HG02623 (cell line): ENCODE measurements at regions not wholly inside any gene's neighbourhood (a gene's known extent, or its start where the extent isn't known, plus 50 kb on each side); places are given as distances from the start of the nearest gene placed in this dataset.
"Not testable (repeated sequence)": the region's sequence is repeated elsewhere in the genome, so short reads cannot be mapped to it uniquely, and the experiment has no call there.

Source experiments
- ATAC-seq: cut with Tn5 transposase; IDR thresholded peaks from one replicate; pipeline ENCODE4 v1.9.1; 2021; ENCODE audit warnings: moderate library complexity; ENCODE audit not compliant: unreplicated experiment

- ATAC-seq, result not testable (repeated sequence)
These were observed 109.3 kb downstream of the GTF2IRD2B start for GRCh38 chr7:75201606-75202079.

GRCh38 chr7:75205367-75206085 lies 113.1 kb downstream of the GTF2IRD2B start:
- ATAC-seq, result not testable (repeated sequence)

- not testable (repeated sequence) for ATAC-seq
These were observed 123.1 kb downstream of the GTF2IRD2B start for GRCh38 chr7:75215460-75215859.

GRCh38 chr7:75216963-75217362 lies 124.6 kb downstream of the GTF2IRD2B start:
- not testable (repeated sequence) for ATAC-seq

GRCh38 chr7:75226102-75226501 lies 133.7 kb downstream of the GTF2IRD2B start:
- ATAC-seq, result not testable (repeated sequence)

- not testable (repeated sequence) for ATAC-seq
These were observed 137.2 kb downstream of the GTF2IRD2B start for GRCh38 chr7:75229558-75229957.

GRCh38 chr7:75230558-75230957 lies 138.2 kb downstream of the GTF2IRD2B start:
- not testable (repeated sequence) for ATAC-seq

GRCh38 chr7:75235092-75235826 lies 142.9 kb downstream of the GTF2IRD2B start:
- not testable (repeated sequence) for ATAC-seq

GRCh38 chr7:75235827-75236167 lies 143.4 kb downstream of the GTF2IRD2B start:
- ATAC-seq, result not testable (repeated sequence)

- ATAC-seq, result peak; percentile 95
These were observed 145.1 kb downstream of the GTF2IRD2B start for GRCh38 chr7:75237255-75238187.

- ATAC-seq, result not testable (repeated sequence)
These were observed 145.9 kb downstream of the GTF2IRD2B start for GRCh38 chr7:75238309-75238708.

- not testable (repeated sequence) for ATAC-seq
These were observed 151.2 kb downstream of the GTF2IRD2B start for GRCh38 chr7:75243638-75244037.

GRCh38 chr7:75248216-75248615 lies 147.2 kb upstream of the TRIM73 start:
- ATAC-seq, result not testable (repeated sequence)

- ATAC-seq, result not testable (repeated sequence)
These were observed 141.2 kb upstream of the TRIM73 start for GRCh38 chr7:75254238-75254637.

GRCh38 chr7:75257442-75257841 lies 138.0 kb upstream of the TRIM73 start:
- not testable (repeated sequence) for ATAC-seq

- ATAC-seq, result not testable (repeated sequence)
These were observed 135.9 kb upstream of the TRIM73 start for GRCh38 chr7:75259454-75260003.

- not testable (repeated sequence) for ATAC-seq
These were observed 133.8 kb upstream of the TRIM73 start for GRCh38 chr7:75261660-75262059.

- not testable (repeated sequence) for ATAC-seq
These were observed 127.3 kb upstream of the TRIM73 start for GRCh38 chr7:75268158-75268557.

GRCh38 chr7:75269159-75269558 lies 126.3 kb upstream of the TRIM73 start:
- not testable (repeated sequence) for ATAC-seq

- ATAC-seq, result not testable (repeated sequence)
These were observed 121.3 kb upstream of the TRIM73 start for GRCh38 chr7:75274114-75274513.
